Adrenal gland (tissue), 9 donors: ENCODE measurements at regions not wholly inside any gene's neighbourhood (a gene's known extent, or its start where the extent isn't known, plus 50 kb on each side); places are given as distances from the start of the nearest gene placed in this dataset.
"Not testable (repeated sequence)": the region's sequence is repeated elsewhere in the genome, so short reads cannot be mapped to it uniquely, and the experiment has no call there.

ENCODE experiments used
- DNase-seq, 7 donors: peaks; one replicate each; pipeline ENCODE4 v3.0.0-alpha.2; 2019 to 2020
- H3K27ac ChIP-seq, 5 donors: fragments of 200-600 bp; sonication (generic) in 4 of 5; 1 replicate in 3 of 5; 2 replicates in 2 of 5; pipeline versions ENCODE4 v1.5.1 to v1.8.0; 2016 to 2020; ENCODE audit warnings: mild to moderate bottlenecking in 1 of 5
- H3K27me3 ChIP-seq: fragments of 200-600 bp; 2 replicates; pipeline ENCODE4 v1.8.0; 2021
- H3K36me3 ChIP-seq, 2 donors: fragments of 200-600 bp; replicated peaks in 1 of 2; 1 replicate in 1 of 2; 2 replicates in 1 of 2; pipeline versions ENCODE4 v1.5.1 to v1.8.0; 2018 to 2022
- H3K4me1 ChIP-seq, 2 donors: fragments of 200-600 bp; replicated peaks in 1 of 2; 1 replicate in 1 of 2; 2 replicates in 1 of 2; pipeline versions ENCODE4 v1.5.1 to v1.8.0; 2018 to 2021
- H3K4me3 ChIP-seq, 4 donors: fragments of 200-600 bp; sonication (generic) in 3 of 4; one replicate each; pipeline ENCODE4 v1.5.1; 2016 to 2018
- H3K9me3 ChIP-seq, 3 donors: fragments of 200-600 bp; sonication (generic) in 1 of 3; replicated peaks in 1 of 3; 1 replicate in 2 of 3; 2 replicates in 1 of 3; pipeline versions ENCODE4 v1.5.1 to v1.8.0; 2016 to 2021
- CTCF ChIP-seq, 6 experiments: fragments of 450-650 bp in 4 of 6; fragments of 200-600 bp in 2 of 6; sonication (generic) in 1 of 6; IDR thresholded peaks; 1 replicate in 5 of 6; 2 replicates in 1 of 6; pipeline versions ENCODE4 v1.5.1 to v1.8.0; 2016 to 2021; ENCODE audit warnings: antibody characterized with exemption in 6 of 6, mild to moderate bottlenecking in 2 of 6, moderate library complexity in 1 of 6
- POLR2A ChIP-seq, 2 donors: fragments of 450-650 bp; IDR thresholded peaks; one replicate each; pipeline ENCODE4 v1.6.1; 2017; ENCODE audit warnings: antibody characterized with exemption in 2 of 2, mild to moderate bottlenecking in 2 of 2, moderate library complexity in 1 of 2
- WGBS, 4 donors: extraction: QIAGEN DNeasy Blood & Tissue Kit in 2 of 4; methylation state at CpG; one replicate each; pipeline versions ENCODE4 v1.1.5 to v1.1.7; 2013 to 2017; 5-methylcytosine and 5-hydroxymethylcytosine counted together
- intact Hi-C, 2 donors: fragments of 100-400 bp; cut with DNase I; formaldehyde crosslinking; loops; one replicate each; pipeline versions ENCODE4 v1.14.1 to v1.15.0; 2022 to 2023
- donor health status: healthy with polysubstance abuse.
- donor health status: Bipolar disorder and iron deficiency.
- donor health status: DM: yes; HTN: yes; CAD: no.
- donor health status: DM: no; HTN: no; CAD: no.
- donor health status: DM: no; HTN: no; CAD: no.

DNA sequence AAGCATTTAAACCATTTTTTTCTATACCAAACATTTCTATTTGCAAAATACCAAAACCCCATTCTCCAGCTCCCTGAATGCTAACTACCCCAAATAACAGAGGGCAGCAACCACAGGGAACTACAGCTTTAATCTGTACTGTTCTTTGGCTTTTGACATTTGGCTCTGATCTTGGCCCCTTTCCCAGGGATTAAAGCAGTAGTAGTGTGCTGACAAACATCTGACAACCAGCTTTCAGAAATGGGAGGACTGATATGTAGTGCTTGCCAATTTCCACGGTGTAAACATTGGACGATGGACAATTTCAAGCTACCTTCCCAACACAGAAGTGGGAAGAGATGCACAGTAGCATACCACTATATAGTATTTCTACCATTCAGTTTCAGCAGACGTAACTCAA is 88.4 kb upstream of the TEAD1 start:
- intact Hi-C loops, result no loop called here
- Histone ChIP-seq H3K9me3 (no peaks in the 10 kb centered on the region), H3K36me3 (no peaks in the 10 kb centered on the region), H3K27me3 (no peaks in the 10 kb centered on the region), H3K4me3 (no peak overlapping the region), H3K27ac (no peak overlapping the region), H3K4me1 (no peaks in the 10 kb centered on the region)
- TF ChIP-seq CTCF (IDR thresholded peaks at IDR 0.05), result no peak
- TF ChIP-seq POLR2A (IDR thresholded peaks at IDR 0.05), result no peak
- DNase-seq, result no peak
- 59 to 66% (median 64%) methylated on average over 3 of the region's 3 CpGs for WGBS, 4 donors

- intact Hi-C loops, result no loop called here
- H3K9me3 ChIP-seq, result no peaks in the 10 kb centered on the region
- no peak for TF ChIP-seq CTCF (IDR thresholded peaks at IDR 0.05)
- TF ChIP-seq POLR2A (IDR thresholded peaks at IDR 0.05), result no peak
- no peaks in the 10 kb centered on the region for H3K27me3 ChIP-seq
- H3K27ac ChIP-seq, result no peak overlapping the region
- no peaks in the 10 kb centered on the region for H3K4me1 ChIP-seq
- DNase-seq, result no peak
- H3K4me3 ChIP-seq, result no peak overlapping the region
- WGBS, 4 donors, result 51 to 65% (median 54%) methylated on average over 5 to 6 of the region's 6 CpGs
- no peaks in the 10 kb centered on the region for H3K36me3 ChIP-seq
These were observed 86.8 kb upstream of the TEAD1 start for GRCh38 chr11:12587333-12587991.

DNA sequence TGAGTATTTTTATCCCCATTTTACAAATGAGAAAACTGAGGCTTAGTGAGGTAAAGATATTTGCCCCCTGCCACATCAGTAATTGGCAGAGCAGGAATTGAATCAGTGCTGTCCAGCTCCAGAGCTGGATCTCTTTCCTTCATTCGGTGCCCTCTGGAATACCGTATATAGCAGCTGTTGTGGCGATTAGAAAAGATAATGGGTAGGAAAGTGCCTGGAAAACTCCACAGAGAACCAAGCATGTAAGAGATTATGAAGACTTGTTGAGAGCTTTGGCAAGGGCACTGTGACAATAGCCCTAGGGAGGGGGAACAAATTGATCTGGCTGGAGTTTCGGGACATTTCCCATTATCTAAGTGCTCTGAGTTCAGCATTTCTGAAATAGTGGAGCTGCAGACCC is 82.5 kb upstream of the TEAD1 start:
- DNase-seq, result no peak
- 82 to 95% (median 89%) methylated on average over 4 of the region's 4 CpGs for WGBS, 4 donors
- no peaks in the 10 kb centered on the region for H3K36me3 ChIP-seq
- no peak overlapping the region for H3K4me3 ChIP-seq
- no peak for TF ChIP-seq CTCF (IDR thresholded peaks at IDR 0.05)
- no peak for TF ChIP-seq POLR2A (IDR thresholded peaks at IDR 0.05)
- no peak overlapping the region for H3K27ac ChIP-seq
- H3K27me3 ChIP-seq, result no peaks in the 10 kb centered on the region
- intact Hi-C loops, result loop anchor here in 1 of 2 donors (10.0 kb wide), 1 partner anchor 293 kb away; no protein-coding TSS in a partner anchor
- H3K9me3 ChIP-seq, result no peaks in the 10 kb centered on the region
- H3K4me1 ChIP-seq, result no peaks in the 10 kb centered on the region

DNA sequence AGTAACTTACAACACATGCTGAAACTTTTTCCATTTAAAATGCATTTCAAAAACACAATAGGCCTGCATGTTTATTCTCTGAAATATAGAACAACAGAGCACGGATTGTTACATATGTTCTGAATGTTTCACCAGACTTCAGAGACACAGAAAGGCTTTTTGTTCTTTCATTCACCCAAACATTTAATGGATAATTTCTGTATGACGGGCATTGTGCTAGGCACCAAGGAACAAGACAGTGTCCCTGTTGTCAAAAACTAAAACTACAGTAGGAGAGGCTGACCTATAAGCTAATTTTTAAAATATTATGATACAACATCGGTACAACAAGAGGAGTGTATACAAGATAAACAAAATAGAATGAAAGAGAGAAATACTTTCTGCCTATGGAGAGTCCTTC is 81.9 kb upstream of the TEAD1 start:
- H3K9me3 ChIP-seq, result no peaks in the 10 kb centered on the region
- no peaks in the 10 kb centered on the region for H3K27me3 ChIP-seq
- intact Hi-C loops, result loop anchor here in 1 of 2 donors (10.0 kb wide), 1 partner anchor 293 kb away; no protein-coding TSS in a partner anchor
- no peaks in the 10 kb centered on the region for H3K4me1 ChIP-seq
- 81 to 88% (median 83%) methylated on average over 3 of the region's 3 CpGs for WGBS, 4 donors
- H3K27ac ChIP-seq, result no peak overlapping the region
- TF ChIP-seq POLR2A (IDR thresholded peaks at IDR 0.05) (no peak), CTCF (IDR thresholded peaks at IDR 0.05) (no peak)
- no peak for DNase-seq
- H3K36me3 ChIP-seq, result no peaks in the 10 kb centered on the region
- H3K4me3 ChIP-seq, result no peak overlapping the region

GRCh38 chr11:12595089-12595847 is 79.0 kb upstream of the TEAD1 start:
- intact Hi-C loops, result loop anchor here in 1 of 2 donors (10.0 kb wide), 1 partner anchor 290 kb away; no protein-coding TSS in a partner anchor
- not testable (repeated sequence) for H3K9me3 ChIP-seq, H3K4me1 ChIP-seq, H3K27ac ChIP-seq, DNase-seq, H3K36me3 ChIP-seq, H3K27me3 ChIP-seq, H3K4me3 ChIP-seq
- WGBS, 4 donors, result 88 to 97% (median 93%) methylated on average over 2 of the region's 2 CpGs
